ENCODE measurements at regions not wholly inside any gene's neighbourhood (a gene's known extent, or its start where the extent isn't known, plus 50 kb on each side); places are given as distances from the start of the nearest gene placed in this dataset.
"Not testable (repeated sequence)": the region's sequence is repeated elsewhere in the genome, so short reads cannot be mapped to it uniquely, and the experiment has no call there.

DNA sequence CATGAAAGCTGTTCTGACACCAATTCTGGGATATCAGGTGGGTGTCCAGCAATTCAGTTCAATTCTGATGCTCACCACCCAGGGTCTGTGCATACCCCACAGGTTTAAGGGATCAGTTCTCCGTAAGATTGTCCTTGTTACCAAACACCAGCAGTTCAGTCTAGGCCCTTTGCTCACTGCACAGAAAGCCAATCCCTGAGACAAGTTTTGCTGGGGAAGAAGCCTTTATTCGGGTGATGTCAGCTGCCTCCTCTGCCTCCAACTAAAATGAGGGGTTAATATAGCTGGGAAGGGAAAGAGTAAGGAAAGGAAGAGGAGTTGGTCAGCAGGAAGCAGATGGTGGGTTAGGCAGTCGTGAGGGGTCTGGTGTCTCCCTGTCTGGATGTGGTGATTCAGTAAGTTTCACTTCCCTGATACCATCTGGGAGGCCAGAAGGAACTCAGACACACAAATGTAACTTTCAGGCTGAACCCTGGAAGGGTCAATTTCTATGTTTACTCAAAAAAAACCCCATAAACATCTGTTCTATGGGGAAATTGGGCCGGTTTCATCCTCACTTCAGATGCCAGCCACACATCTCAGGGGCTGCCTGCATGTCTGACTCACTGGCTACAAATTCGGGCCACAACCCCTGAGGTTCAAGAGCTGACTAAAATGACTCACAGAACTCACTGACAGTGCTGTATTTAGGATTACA lies 83.3 kb upstream of the PGBD5 start:
- DNase-seq = no peak

DNA sequence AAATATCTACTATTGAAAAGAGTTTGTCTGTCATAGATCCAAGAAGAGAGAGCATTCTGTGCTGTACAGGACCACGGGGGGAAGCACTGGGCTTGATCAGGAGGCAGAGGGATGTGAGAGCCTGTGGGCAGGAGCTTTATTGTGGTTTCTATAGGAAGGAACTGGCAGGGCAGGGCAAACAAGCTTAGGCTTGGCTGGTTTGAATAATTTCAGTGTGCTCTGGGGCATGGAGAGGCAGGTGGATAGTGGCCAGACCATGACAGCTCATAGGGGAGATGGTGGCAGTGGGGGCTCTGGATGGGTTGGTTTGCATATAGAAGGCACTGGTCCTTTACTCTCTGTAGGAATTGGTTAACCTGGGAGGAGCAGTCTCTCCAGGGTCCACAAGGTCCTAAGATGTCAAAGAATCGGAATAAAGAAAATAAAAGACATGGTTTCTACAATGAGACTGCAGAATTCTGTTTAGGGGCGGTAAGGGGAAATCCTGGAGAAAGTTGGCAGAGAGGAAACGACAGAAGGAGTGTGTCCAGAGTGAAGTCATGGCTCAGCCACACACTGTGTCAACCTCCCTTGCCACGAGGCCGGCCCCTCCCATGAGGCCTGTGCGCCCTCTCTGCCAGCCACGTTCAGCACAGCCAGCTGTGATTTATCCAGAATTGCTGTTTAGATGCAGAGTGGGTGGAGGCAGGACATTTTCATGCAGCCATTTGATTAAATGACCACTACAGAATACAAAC lies 81.7 kb upstream of the PGBD5 start:
- DNase-seq = no peak

- DNase-seq = no peak
These were observed 81.1 kb upstream of the PGBD5 start for GRCh38 chr1:230507236-230507635.

DNA sequence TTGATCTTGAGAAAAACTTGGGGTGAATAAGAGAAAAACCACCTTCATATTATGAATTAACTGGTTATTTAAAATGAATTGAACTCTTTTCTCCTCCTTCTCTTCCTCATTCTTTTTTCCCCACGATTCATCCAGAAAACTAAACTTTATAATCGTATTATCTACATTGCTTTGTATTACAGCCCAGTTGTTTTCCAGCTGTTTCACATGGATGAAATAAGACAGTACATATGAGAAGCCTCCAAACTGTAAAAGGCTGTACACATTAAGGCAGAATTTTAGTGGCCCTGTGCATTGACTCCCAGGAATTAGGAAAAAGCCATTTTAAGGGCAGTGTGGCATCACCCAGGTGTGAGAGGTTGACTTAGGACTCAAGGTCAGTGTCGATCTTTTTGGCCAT lies 80.3 kb upstream of the PGBD5 start:
- DNase-seq = no peak

DNA sequence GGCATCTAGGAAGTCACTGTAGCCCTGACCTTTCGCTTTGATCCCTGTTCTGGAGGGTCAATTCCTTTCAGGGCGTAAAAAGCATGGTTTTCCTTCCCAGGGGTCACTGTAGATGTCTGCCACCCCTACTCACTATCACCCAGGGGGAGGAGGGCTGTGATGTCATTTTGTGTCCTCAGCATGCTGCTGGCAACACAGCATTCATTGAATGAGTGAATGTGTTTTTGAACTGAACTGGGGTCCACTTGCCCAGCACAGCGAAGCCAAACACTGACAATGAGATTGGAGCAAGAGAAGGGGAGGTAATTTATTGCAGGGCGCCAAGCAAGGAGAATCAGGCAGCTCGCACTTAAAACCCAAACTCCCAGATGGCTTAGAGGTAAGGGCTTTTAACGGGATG lies 78.2 kb upstream of the PGBD5 start:
- no peak for DNase-seq

DNA sequence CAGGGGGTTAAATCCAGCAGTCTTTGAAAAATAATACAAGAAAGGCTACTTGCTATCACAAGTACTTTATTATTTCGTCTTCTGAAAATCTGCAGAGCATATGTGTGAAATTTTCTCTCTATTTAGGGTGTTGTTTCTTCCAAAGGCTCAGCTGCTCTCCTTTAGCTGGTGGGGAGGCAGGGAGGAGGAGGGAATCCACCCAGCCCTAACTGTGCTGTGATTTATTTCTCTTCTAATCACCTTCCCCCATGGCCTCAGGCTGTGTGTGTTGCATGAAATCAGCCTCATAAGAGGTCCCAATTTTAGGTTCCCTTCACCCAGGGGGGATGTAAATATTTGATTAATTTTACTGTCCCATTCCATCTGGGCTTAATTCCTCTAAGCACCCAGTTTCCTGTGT lies 77.6 kb upstream of the PGBD5 start:
- DNase-seq = no peak

DNA sequence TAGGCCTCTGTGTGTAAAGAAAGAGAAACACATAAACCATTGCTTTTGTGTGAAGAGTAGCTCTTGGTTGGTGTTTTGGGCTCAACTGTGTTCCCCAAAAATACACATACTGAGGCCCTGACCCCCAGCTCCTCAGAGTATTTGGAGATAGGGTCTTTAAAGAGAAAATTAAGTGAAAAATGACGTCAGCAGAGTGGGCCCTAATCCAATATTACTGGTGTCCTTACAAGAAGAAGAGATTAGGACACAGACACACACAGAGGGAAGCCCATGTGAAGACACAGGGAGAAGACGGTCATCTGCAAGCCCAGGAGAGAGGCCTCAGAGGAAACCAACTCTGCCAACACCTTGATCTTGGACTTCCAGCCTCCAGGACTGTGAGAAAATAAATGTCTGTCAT lies 76.9 kb upstream of the PGBD5 start:
- no peak for DNase-seq

DNA sequence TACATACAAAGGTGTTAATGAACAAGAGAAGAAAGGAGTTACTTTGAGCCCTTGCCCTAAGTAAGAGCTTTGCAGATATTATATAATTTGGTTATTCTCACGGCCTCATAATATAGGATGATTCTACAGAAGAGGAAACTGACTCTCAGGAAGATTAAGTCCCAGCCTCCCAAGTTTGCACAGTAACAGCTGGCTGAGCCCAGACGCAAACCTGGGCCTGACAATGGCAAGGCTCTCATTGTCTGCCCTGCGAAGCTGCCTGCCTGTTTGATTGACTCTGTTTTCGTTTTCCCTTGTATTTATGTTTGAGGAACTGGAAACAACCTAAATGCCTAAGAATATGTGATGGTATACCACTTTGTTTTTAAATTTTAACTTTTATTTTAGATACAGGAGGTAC lies 76.2 kb upstream of the PGBD5 start:
- DNase-seq = no peak

- no peak for DNase-seq
These were observed 75.7 kb upstream of the PGBD5 start for GRCh38 chr1:230501849-230502248.

GRCh38 chr1:230501242-230501641 lies 75.1 kb upstream of the PGBD5 start:
- DNase-seq = no peak

- DNase-seq = no peak
These were observed 73.9 kb upstream of the PGBD5 start for GRCh38 chr1:230500063-230500462.

DNA sequence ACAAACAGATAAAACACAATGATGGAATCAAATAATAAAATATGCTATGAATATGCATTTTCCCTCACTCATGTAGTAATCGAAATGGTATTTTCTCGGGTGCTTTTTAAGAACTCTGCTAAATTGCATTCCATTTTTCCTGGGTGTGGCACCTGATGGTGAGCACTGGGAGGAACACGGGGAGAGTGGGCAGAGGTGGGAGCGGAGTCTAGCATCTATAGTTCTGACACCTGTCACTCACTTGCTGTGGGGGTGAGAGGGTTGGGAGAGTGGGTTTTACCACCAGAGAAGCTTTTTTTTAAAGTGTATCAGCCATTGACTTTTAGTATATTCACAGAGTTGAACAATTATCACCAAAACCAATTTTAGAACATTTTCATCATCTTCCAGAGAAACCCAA lies 73.4 kb upstream of the PGBD5 start:
- no peak for DNase-seq

GRCh38 chr1:230498704-230499103 lies 72.6 kb upstream of the PGBD5 start:
- DNase-seq = no peak

DNA sequence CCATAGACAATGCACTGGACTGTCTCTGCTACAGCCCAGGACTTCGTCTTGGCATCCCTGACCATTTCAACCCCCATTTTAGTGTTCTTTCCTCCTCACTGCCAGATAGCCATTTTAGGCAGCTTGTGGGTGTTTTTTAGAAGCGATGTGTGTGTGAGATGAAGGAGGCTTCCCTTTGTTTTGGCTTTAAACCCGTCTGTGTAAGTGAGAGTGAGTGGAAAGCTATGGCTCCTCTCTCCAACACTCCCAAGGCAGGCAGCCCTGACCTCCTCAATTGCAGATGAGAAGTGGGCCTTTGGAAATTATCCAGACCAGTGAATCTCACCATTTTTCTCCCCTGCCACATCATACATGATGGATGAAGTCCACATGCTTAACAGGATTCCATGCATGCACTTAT lies 70.3 kb upstream of the PGBD5 start:
- DNase-seq = no peak

GRCh38 chr1:230495891-230496385 lies 69.8 kb upstream of the PGBD5 start:
- no peak for DNase-seq

DNA sequence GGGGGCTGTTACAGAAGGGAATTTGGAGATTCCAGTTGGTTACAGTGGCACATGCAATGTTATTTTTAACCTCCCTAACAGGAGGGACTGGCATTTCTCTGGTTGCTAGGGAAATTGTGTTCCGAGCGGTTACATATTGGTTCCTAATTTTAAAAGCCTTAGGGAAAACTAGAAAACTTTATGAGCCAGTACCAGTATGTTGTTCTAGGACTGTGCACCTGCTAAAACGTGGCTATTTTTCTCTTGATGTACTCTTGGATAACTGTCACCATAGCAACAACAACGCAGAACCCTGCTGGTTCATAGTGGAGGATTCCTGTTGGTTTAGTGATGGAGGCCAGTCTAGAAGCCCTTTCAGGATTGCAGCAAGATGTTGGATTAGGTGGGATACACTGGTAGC lies 68.9 kb upstream of the PGBD5 start:
- DNase-seq = no peak

GRCh38 chr1:230494514-230494913 lies 68.4 kb upstream of the PGBD5 start:
- DNase-seq = no peak

GRCh38 chr1:230494026-230494425 lies 67.9 kb upstream of the PGBD5 start:
- no peak for DNase-seq

DNA sequence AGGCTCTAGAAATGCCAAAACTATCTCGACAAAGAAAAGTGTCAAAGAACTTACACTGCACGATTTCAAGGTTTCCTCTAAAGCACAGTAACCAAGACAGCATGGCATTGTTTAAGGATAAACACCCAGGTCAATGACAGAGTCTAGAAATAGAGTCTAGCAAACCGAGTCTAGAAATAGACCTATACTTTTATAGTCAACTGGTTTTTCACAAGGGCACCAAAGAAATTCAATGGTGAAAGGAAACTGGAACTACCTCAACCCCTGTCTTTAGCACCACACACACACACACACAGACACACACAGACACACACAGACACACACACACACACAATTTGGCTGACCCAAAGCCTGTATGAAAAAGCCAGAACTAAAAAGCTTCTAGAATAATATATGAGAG lies 67.1 kb upstream of the PGBD5 start:
- no peak for DNase-seq

GRCh38 chr1:230490436-230490835 lies 64.3 kb upstream of the PGBD5 start:
- no peak for DNase-seq

- no peak for DNase-seq
These were observed 61.8 kb upstream of the PGBD5 start for GRCh38 chr1:230487773-230488428.

DNA sequence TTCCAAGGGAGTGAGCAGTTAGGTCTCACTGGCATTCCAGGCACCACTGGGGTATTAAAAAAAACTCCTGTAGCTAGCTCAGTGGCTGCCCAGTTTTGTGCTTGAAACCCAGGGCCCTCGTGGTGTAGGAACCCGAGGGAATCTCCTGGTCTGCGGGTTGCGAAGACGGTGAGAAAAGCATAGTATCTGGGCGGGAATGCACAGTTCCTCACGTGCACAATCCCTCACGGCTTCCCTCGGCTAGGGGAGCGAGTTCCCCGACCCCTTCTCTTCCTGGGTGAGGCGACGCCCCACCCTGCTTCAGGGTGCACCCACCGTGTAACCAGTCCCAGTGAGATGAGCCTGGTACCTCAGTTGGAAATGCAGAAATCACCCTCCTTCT lies 50.5 kb upstream of the PGBD5 start:
- DNase-seq = no peak

GRCh38 chr1:230475856-230476621 lies 49.9 kb upstream of the PGBD5 start:
- not testable (repeated sequence) for DNase-seq
